Activated gamma-delta T cell (primary cell): ENCODE measurements at regions not wholly inside any gene's neighbourhood (a gene's known extent, or its start where the extent isn't known, plus 50 kb on each side); places are given as distances from the start of the nearest gene placed in this dataset.
"Not testable (repeated sequence)": the region's sequence is repeated elsewhere in the genome, so short reads cannot be mapped to it uniquely, and the experiment has no call there.

Experiments used
- DNase-seq: peaks from one replicate; lab custom pipeline; 2025; lab: John Stamatoyannopoulos, UW

- DNase-seq, result not testable (repeated sequence)
Observed at GRCh38 chr1:120941066-120941465, 51.5 kb downstream of the PPIAL4A start.

- not testable (repeated sequence) for DNase-seq
Observed at GRCh38 chr1:120941836-120942217, 52.3 kb downstream of the PPIAL4A start.

GRCh38 chr1:120942218-120942944, 52.8 kb downstream of the PPIAL4A start:
- peak; percentile 57 for DNase-seq

DNA sequence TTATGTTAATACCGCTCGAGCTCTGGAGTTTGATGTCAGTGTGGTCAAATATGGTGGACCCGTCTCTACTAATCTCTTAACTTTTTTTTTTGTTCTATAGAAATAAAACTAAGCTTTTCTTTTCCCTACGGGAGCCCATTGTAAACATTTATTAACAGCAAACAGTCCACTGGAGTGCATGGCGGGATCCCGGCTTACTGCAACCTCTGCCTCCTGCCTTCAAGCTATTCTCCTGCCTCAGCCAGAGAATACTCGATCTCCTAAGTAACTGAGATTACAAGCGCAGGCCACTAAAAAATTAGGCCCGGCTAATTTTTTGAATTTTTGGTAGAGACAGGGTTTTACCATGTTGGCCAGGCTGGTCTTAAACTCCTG, 53.4 kb downstream of the PPIAL4A start:
- not testable (repeated sequence) for DNase-seq

- not testable (repeated sequence) for DNase-seq
Observed at GRCh38 chr1:120944691-120945090, 55.1 kb downstream of the PPIAL4A start.

DNA sequence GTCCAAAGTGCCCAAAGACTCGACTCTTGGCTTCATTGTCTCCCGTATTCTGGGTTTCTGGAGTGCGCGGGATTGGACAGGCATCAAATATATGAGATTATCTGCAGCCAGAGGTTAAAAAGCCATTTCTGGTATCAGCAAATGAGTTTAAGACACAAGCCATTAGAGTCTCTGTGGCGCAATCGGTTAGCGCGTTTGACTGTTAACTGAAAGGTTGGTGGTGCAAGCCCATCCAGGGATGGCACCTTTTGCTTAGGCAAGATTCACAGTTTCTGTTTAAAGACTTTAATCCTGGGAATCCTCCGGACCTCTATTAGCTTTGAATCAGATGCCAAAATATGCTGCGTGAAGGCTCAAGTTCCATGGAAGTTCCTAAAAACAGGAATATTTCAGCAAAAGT, 55.6 kb downstream of the PPIAL4A start:
- DNase-seq, result not testable (repeated sequence)

- DNase-seq, result not testable (repeated sequence)
Observed at GRCh38 chr1:120947114-120947513, 57.5 kb downstream of the PPIAL4A start.

GRCh38 chr1:120949724-120950123, 60.2 kb downstream of the PPIAL4A start:
- DNase-seq, result not testable (repeated sequence)

GRCh38 chr1:120950633-120951032, 61.1 kb downstream of the PPIAL4A start:
- DNase-seq, result not testable (repeated sequence)

- DNase-seq, result not testable (repeated sequence)
Observed at GRCh38 chr1:120951100-120951499, 61.5 kb downstream of the PPIAL4A start.

DNA sequence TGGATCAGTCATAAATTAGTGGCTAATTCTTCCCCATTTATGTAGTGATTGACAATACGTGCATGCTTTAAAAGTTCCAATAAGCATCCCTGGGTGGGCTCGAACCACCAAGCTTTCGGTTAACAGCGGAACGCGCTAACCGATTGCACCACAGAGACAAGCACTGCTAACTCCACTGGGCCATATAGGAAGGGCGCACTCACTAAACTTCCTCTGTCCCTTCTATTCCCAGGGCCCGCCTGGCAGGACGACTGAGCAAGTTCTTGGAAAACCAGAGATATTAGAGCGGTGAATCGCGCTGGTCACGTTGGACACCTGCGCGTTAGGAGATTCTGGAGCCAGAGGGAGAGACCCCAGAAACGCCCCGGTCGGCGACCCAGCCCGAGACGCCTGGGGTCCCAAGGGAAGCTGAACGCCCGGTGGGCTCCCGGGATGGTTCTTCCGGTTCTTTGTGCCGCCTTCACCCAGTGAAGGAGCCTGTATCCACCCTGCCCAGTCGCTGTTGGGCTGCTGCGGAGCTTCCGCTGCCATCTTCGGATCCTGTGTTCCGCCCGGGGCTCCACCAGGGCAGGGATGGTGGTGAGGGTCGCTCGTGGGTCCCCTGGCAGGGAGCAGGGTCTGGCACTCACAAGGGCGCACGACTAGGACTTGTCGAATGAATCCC, 62.8 kb downstream of the PPIAL4A start:
- not testable (repeated sequence) for DNase-seq

DNA sequence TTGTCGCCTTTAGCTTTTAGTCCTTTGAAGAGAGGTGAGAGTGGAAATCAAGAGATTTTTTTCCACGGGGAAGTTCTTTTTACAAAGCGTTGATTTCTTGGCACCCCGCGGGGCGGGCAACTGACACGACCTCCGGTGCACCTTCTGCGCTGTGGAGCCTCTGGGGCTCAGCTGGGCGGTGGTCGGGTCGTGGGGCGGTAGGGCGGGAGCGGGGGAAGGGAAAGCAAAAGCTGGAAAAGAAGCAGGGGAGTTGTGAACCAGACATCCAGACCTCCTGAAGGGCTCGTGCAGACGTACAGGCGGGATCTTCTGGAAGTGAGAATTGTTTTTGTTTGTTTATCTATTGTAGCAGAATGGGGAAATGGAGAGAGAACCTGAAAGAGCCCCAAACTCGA, 63.3 kb downstream of the PPIAL4A start:
- not testable (repeated sequence) for DNase-seq

- DNase-seq, result no peak
Observed at GRCh38 chr1:120954736-120955135, 65.2 kb downstream of the PPIAL4A start.

DNA sequence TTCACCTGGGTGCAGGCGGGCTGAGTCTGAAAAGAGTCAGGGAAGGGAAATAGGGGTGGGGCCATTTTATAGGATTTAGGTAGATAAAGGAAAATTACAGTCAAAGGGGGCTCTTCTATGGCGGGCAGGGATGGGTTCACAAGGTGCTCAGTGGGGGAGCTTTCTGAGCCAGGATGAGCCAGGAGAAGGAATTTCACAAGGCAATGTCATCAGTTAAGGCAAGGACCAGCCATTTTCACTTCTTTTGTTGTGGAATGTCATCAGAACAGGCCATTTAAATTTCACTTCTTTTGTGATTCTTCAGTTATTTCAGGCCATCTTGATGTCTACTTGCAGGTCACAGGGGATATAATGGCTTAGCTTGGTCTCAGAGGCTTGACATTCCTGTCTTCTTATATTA, 66.4 kb downstream of the PPIAL4A start:
- DNase-seq, result not testable (repeated sequence)

GRCh38 chr1:120966018-120966417, 76.4 kb downstream of the PPIAL4A start:
- DNase-seq, result not testable (repeated sequence)

- not testable (repeated sequence) for DNase-seq
Observed at GRCh38 chr1:120972863-120973262, 83.3 kb downstream of the PPIAL4A start.

GRCh38 chr1:120973836-120974235, 84.3 kb downstream of the PPIAL4A start:
- DNase-seq, result not testable (repeated sequence)

DNA sequence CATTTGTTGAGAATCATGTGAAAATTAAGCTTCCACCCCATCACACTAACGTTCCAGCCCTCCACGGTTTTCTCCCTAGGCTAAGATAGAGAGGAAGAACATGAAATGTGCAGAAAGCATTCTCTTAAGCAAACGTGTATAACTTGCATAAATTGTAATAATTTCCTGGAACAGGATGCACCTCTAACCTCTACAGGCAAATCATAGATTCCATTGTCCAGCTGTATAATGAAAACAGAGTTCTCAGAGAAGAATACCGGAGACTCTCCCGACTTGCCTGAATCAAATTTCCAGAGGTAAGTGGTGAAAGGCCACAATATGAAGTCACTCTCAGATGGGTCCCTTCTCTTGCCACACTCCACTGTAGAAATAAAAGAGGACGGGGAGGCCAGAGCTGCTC, 87.7 kb downstream of the PPIAL4A start:
- DNase-seq, result not testable (repeated sequence)

- DNase-seq, result not testable (repeated sequence)
Observed at GRCh38 chr1:120981489-120982094, 92.0 kb downstream of the PPIAL4A start.

DNA sequence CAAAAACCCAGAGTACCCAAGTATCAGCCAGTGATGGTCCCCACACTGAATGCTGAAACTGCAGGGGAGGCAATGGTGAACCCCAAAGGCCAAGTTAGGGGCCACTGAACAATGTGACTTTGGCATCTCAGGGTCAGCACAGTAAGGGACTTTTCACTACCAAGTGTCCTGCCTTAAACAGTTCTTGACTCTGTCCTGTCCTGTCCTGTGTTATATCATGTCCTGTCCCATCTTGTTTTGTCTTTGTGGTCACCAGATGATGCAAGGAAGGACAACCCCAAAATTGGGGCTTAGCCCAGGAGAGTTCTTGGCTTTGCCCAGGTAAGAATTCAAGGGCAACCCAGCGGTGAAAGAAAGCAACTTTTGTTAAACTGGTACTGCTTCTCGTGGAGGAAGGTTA, 105.0 kb downstream of the PPIAL4A start:
- not testable (repeated sequence) for DNase-seq

- DNase-seq, result not testable (repeated sequence)
Observed at GRCh38 chr1:120995025-120995424, 105.5 kb downstream of the PPIAL4A start.

- not testable (repeated sequence) for DNase-seq
Observed at GRCh38 chr1:121001090-121001726, 111.6 kb downstream of the PPIAL4A start.
